Neural progenitor cell (in vitro differentiated cells): ENCODE measurements at regions not wholly inside any gene's neighbourhood (a gene's known extent, or its start where the extent isn't known, plus 50 kb on each side); places are given as distances from the start of the nearest gene placed in this dataset.

Source experiments
- EZH2 ChIP-seq: fragments of 200-600 bp; sonication (generic); IDR thresholded peaks from 2 replicates; pipeline ENCODE4 v1.6.1; 2017; ENCODE audit warnings: antibody characterized with exemption, mild to moderate bottlenecking, moderate library complexity
- EZH2phosphoT487 ChIP-seq: fragments of 200-600 bp; sonication (generic); IDR thresholded peaks from 2 replicates; pipeline ENCODE4 v1.6.1; 2017; ENCODE audit warnings: antibody characterized with exemption
- TF ChIP-seq, protein P1 (sequence below): fragments of 200-600 bp; sonication (generic); IDR thresholded peaks from 2 replicates; pipeline ENCODE4 v1.5.1; 2017; ENCODE audit warnings: antibody characterized with exemption, mild to moderate bottlenecking

DNA sequence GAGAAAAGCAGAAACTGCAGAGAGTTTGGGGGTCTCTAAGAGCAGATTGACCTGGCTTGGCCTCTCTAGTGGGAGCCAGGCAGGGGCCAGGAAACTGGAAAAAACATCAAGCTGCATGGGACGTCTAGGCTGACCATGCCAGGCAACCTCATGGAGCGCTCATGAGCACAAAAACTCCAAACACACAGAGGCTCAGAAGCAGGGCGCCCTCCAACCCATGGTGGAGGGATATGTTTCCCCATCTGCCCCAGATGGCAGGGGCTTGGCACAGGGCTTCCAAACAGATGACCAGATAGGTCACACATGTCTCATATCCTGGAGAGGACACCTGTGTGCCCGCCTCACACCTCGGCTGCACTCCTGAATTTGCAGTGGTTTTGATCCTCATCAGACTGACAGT is 879.0 kb downstream of the UQCRFS1 start:
- TF ChIP-seq, protein P1, sequence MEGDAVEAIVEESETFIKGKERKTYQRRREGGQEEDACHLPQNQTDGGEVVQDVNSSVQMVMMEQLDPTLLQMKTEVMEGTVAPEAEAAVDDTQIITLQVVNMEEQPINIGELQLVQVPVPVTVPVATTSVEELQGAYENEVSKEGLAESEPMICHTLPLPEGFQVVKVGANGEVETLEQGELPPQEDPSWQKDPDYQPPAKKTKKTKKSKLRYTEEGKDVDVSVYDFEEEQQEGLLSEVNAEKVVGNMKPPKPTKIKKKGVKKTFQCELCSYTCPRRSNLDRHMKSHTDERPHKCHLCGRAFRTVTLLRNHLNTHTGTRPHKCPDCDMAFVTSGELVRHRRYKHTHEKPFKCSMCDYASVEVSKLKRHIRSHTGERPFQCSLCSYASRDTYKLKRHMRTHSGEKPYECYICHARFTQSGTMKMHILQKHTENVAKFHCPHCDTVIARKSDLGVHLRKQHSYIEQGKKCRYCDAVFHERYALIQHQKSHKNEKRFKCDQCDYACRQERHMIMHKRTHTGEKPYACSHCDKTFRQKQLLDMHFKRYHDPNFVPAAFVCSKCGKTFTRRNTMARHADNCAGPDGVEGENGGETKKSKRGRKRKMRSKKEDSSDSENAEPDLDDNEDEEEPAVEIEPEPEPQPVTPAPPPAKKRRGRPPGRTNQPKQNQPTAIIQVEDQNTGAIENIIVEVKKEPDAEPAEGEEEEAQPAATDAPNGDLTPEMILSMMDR, result no peak
- TF ChIP-seq EZH2phosphoT487, result no peak
- TF ChIP-seq EZH2, result no peak
